ENCODE measurements at regions not wholly inside any gene's neighbourhood (a gene's known extent, or its start where the extent isn't known, plus 50 kb on each side); places are given as distances from the start of the nearest gene placed in this dataset.

DNA sequence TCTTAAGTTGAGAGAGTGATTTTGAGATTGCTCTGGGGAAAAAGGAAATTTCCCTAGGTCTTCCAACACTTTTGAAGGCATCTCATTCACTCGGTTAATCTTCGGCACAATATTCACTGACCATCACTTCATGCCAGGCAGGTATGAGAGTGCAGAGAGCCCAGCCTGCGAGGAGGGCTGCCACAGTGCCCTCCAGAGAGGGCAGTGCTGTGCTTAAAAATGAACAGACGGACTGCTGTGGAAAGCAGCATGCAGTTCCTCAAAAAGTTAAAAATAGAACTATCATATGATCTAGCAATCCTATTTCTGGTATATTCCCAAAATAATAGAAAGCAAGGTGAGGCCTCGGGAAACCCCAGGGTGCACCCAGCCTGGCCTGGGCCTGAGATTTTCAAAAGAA lies 374.9 kb upstream of the RAB6C start:
- Histone ChIP-seq H3K27ac (ENCODE audit: low read depth in 1 of 2, low read length in 2 of 2) (no peak overlapping the region), H3K27me3 (ENCODE audit: control insufficient read depth in 1 of 2, insufficient read depth in 2 of 2, low read length in 2 of 2) (no peaks in the 10 kb centered on the region), H3K4me1 (ENCODE audit: insufficient read depth, low read length) (no peaks in the 10 kb centered on the region), H3K9me3 (ENCODE audit: control insufficient read depth in 1 of 2, insufficient read depth in 1 of 2, low read length in 2 of 2) (peaks cover 0 to 10% of the 10 kb centered on the region in 2 experiments), H3K36me3 (ENCODE audit: insufficient read depth, low read length) (no peaks in the 10 kb centered on the region), H3K4me3 (ENCODE audit: low read length) (no peak overlapping the region)
- peaks cover 19% of the 10 kb centered on the region for H3K27me3 Mint-ChIP-seq
- H3K27ac Mint-ChIP-seq = no peak overlapping the region
- ChIA-PET CTCF (no interaction called here), POLR2A (no interaction called here)
- no peak overlapping the region for H3K4me3 Mint-ChIP-seq
- peaks cover 9% of the 10 kb centered on the region for H3K9me3 Mint-ChIP-seq
- H3K36me3 Mint-ChIP-seq (ENCODE audit: low read depth) = no peaks in the 10 kb centered on the region
- intact Hi-C loops (cut with DNase I, micrococcal nuclease) = no loop called here
- ATAC-seq (ENCODE audit: poor library complexity) (no peak), DNase-seq (no peak)
- TF ChIP-seq, protein P1, sequence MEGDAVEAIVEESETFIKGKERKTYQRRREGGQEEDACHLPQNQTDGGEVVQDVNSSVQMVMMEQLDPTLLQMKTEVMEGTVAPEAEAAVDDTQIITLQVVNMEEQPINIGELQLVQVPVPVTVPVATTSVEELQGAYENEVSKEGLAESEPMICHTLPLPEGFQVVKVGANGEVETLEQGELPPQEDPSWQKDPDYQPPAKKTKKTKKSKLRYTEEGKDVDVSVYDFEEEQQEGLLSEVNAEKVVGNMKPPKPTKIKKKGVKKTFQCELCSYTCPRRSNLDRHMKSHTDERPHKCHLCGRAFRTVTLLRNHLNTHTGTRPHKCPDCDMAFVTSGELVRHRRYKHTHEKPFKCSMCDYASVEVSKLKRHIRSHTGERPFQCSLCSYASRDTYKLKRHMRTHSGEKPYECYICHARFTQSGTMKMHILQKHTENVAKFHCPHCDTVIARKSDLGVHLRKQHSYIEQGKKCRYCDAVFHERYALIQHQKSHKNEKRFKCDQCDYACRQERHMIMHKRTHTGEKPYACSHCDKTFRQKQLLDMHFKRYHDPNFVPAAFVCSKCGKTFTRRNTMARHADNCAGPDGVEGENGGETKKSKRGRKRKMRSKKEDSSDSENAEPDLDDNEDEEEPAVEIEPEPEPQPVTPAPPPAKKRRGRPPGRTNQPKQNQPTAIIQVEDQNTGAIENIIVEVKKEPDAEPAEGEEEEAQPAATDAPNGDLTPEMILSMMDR (IDR thresholded peaks at IDR 0.05) = no peak
- H3K4me1 Mint-ChIP-seq (ENCODE audit: low read depth) = no peaks in the 10 kb centered on the region

DNA sequence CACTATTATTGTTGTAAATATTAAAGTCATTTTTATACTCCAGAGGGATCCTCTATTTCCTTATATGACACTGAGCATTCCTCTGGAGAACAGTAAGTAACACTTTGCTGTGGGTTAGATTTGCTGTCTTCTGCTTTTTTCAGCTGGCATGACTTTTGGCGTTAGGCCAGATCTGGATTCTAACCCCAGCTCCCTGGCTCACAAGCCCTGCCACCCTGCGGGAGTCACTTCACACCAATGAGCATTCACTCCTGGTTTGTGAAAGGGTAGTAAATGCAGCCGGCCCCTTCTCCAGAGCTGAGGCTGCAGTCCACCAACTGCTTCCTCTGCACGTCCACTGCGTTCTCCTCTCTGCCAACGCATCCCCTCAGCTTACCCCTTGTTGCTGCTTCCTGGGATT lies 373.8 kb upstream of the RAB6C start:
- TF ChIP-seq, protein P1 (IDR thresholded peaks at IDR 0.05) = no peak
- Histone ChIP-seq H3K9me3 (ENCODE audit: control insufficient read depth in 1 of 2, insufficient read depth in 1 of 2, low read length in 2 of 2) (peaks cover 0 to 14% of the 10 kb centered on the region in 2 experiments), H3K27ac (ENCODE audit: low read depth in 1 of 2, low read length in 2 of 2) (no peak overlapping the region), H3K4me3 (ENCODE audit: low read length) (no peak overlapping the region), H3K27me3 (ENCODE audit: control insufficient read depth in 1 of 2, insufficient read depth in 2 of 2, low read length in 2 of 2) (no peaks in the 10 kb centered on the region), H3K36me3 (ENCODE audit: insufficient read depth, low read length) (no peaks in the 10 kb centered on the region), H3K4me1 (ENCODE audit: insufficient read depth, low read length) (no peaks in the 10 kb centered on the region)
- ATAC-seq (ENCODE audit: poor library complexity) (no peak), DNase-seq (no peak)
- no peaks in the 10 kb centered on the region for H3K4me1 Mint-ChIP-seq (ENCODE audit: low read depth)
- ChIA-PET POLR2A (no interaction called here), CTCF (no interaction called here)
- intact Hi-C loops (cut with DNase I, micrococcal nuclease) = no loop called here
- H3K36me3 Mint-ChIP-seq (ENCODE audit: low read depth) = no peaks in the 10 kb centered on the region
- no peak overlapping the region for H3K27ac Mint-ChIP-seq
- peaks cover 15% of the 10 kb centered on the region for H3K27me3 Mint-ChIP-seq
- no peak overlapping the region for H3K4me3 Mint-ChIP-seq
- H3K9me3 Mint-ChIP-seq = peaks cover 6% of the 10 kb centered on the region

DNA sequence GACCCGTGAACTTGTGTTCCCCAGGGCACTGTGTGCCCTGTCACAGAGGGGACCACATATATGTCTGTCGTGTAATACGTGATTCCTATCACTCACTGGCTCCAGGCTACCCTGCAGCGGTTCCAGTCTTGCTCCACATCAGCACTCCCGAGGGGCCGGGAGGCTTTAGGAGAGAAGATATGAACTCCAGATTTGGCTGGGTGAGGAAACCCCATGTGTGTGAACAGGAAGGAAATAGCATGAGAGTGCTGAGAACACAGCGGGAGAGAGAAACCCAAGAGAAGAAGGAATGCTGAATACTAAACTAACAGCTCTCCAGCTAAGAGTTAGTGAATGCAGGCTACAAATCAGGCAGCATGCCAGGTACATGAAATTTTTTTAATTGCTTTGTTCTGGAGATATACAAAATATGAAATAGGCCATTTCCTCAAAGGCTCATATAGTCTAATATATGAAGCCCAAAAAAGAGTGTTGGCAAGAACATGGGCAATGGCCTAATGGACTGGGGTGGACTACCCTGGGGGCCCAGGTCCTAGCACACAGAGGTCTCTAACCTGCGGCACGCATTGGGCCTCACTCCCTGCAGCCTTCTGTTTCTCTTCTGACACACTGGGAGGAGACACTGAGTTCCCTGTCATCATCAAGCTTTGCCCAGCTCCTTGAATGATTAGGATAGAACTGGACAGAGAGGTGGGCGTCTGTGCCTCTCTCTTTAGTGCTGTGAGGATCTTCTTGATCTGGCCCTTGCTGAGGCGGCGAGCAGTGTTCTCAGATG lies 372.8 kb upstream of the RAB6C start:
- DNase-seq (no peak), ATAC-seq (ENCODE audit: poor library complexity) (no peak)
- Histone ChIP-seq H3K27me3 (ENCODE audit: control insufficient read depth in 1 of 2, insufficient read depth in 2 of 2, low read length in 2 of 2) (no peaks in the 10 kb centered on the region), H3K9me3 (ENCODE audit: control insufficient read depth in 1 of 2, insufficient read depth in 1 of 2, low read length in 2 of 2) (peaks cover 0 to 18% of the 10 kb centered on the region in 2 experiments), H3K27ac (ENCODE audit: low read depth in 1 of 2, low read length in 2 of 2) (no peak overlapping the region), H3K4me3 (ENCODE audit: low read length) (no peak overlapping the region), H3K4me1 (ENCODE audit: insufficient read depth, low read length) (no peaks in the 10 kb centered on the region), H3K36me3 (ENCODE audit: insufficient read depth, low read length) (no peaks in the 10 kb centered on the region)
- POLR2A ChIA-PET = no interaction called here
- H3K4me1 Mint-ChIP-seq (ENCODE audit: low read depth) = no peaks in the 10 kb centered on the region
- TF ChIP-seq, protein P1 (IDR thresholded peaks at IDR 0.05) = no peak
- H3K27me3 Mint-ChIP-seq = peaks cover 15% of the 10 kb centered on the region
- no peak overlapping the region for H3K27ac Mint-ChIP-seq
- intact Hi-C loops (cut with DNase I, micrococcal nuclease) = no loop called here
- CTCF ChIA-PET = no interaction called here
- no peaks in the 10 kb centered on the region for H3K36me3 Mint-ChIP-seq (ENCODE audit: low read depth)
- H3K4me3 Mint-ChIP-seq = no peak overlapping the region
- H3K9me3 Mint-ChIP-seq = peaks cover 6% of the 10 kb centered on the region

Measured in CD4-positive, alpha-beta T cell (primary cell).